ENCODE measurements at regions not wholly inside any gene's neighbourhood (a gene's known extent, or its start where the extent isn't known, plus 50 kb on each side); places are given as distances from the start of the nearest gene placed in this dataset.

DNA sequence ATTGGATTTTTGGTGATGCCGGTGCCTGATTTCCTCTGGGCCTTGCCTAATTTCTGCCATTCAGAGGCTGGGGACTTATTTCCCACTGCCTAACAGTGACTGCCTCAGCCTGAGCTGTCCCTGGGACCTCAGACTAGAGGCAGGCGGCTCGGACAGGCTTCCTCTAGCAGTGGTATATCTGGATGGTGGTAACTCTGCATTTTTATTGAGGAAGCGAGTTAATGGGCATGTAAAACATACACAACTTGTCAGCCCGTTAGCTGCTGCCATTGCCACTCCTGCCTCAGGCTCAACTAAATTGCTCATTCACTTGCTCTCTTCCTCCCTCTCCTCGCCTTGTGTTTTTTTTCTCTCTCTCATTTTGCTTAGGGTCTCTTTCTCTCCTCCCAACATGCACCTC, 561.6 kb downstream of the BUD13 start (continued):
- TF ChIP-seq, protein P1, sequence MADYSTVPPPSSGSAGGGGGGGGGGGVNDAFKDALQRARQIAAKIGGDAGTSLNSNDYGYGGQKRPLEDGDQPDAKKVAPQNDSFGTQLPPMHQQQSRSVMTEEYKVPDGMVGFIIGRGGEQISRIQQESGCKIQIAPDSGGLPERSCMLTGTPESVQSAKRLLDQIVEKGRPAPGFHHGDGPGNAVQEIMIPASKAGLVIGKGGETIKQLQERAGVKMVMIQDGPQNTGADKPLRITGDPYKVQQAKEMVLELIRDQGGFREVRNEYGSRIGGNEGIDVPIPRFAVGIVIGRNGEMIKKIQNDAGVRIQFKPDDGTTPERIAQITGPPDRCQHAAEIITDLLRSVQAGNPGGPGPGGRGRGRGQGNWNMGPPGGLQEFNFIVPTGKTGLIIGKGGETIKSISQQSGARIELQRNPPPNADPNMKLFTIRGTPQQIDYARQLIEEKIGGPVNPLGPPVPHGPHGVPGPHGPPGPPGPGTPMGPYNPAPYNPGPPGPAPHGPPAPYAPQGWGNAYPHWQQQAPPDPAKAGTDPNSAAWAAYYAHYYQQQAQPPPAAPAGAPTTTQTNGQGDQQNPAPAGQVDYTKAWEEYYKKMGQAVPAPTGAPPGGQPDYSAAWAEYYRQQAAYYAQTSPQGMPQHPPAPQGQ (CRISPR knock-in tag; IDR thresholded peaks at IDR 0.05; ENCODE audit: borderline replicate concordance) = no peak
- no peak for TF ChIP-seq SP5 (CRISPR knock-in tag; IDR thresholded peaks at IDR 0.05; ENCODE audit: borderline replicate concordance, low read depth)

DNA sequence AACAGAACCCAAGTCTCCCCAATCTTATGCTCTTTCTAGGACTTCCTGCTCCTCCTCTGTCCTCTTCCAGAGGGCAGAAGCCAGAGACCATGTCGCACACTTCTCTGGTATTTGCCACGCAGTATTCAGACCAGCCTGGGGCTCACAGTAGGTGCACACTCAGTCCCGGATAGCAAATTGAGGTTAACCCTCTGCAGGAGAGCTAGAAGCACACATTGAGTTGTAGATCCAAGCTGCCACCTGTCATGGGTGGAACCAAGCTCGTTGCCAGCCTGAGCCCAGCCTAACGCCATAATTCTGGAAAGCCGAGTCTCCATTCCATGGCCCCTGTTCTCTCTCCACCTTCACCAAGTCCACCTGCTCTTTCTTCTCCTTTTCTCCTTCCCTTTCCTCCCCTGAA, 562.1 kb downstream of the BUD13 start:
- no TSS peak for BruUV-seq (replicated peaks)
- Histone ChIP-seq H3K79me2 (ENCODE audit: insufficient read depth, low read length) (no peaks in the 10 kb centered on the region), H2AFZ (ENCODE audit: low read length) (no peak overlapping the region), H3K4me1 (ENCODE audit: insufficient read depth, low read length) (no peaks in the 10 kb centered on the region), H3K27me3 (ENCODE audit: control insufficient read depth in 1 of 2, insufficient read depth in 2 of 2, low read length in 2 of 2) (peaks cover 0 to 2% of the 10 kb centered on the region in 2 experiments; a peak in 1 of 5 replicates), H3K36me3 (replicated peaks in 1 of 2; ENCODE audit: control insufficient read depth in 1 of 2, insufficient read depth in 2 of 2, low read length in 2 of 2) (no peaks in the 10 kb centered on the region), H3K9ac (ENCODE audit: insufficient read depth, low read depth, low read length) (no peak overlapping the region), H3K4me2 (ENCODE audit: low read depth, low read length) (no peak overlapping the region), H3K27ac (ENCODE audit: extremely low read length, insufficient read depth, low read length) (no peak overlapping the region), H4K20me1 (ENCODE audit: insufficient read depth, low read length) (no peaks in the 10 kb centered on the region), H3K4me3 (replicated peaks in 1 of 3; ENCODE audit: insufficient read depth in 1 of 3, low read depth in 2 of 3, low read length in 3 of 3) (no peak overlapping the region), H3K9me3 (ENCODE audit: low read length) (no peaks in the 10 kb centered on the region)
- in situ Hi-C loops (cut with HindIII; ENCODE audit: extremely low pct_ligation_motif_present, low pct_unique_long_range_greater_than_20kb) (loop anchor here (10.0 kb wide), 1 partner anchor 284 kb away; no protein-coding TSS in a partner anchor), intact Hi-C loops (cut with micrococcal nuclease; ENCODE audit: unreplicated experiment) (no loop called here)
- 63% methylated on average over 6 of the region's 6 CpGs for WGBS (ENCODE audit: low lambda C conversion rate)
- FAIRE-seq = no peak
- ChIA-PET CTCF (ENCODE audit: low intra/inter-chr PET ratio, low total read pairs) (no interaction called here), POLR2A (no interaction called here)
- no peak for ATAC-seq
- DNase-seq (ENCODE audit: low spot score) = no peak
- no peak for TF ChIP-seq ZKSCAN5 (CRISPR knock-in tag; IDR thresholded peaks at IDR 0.05)
- TF ChIP-seq ZNF431 (CRISPR knock-in tag; IDR thresholded peaks at IDR 0.05; ENCODE audit: borderline replicate concordance, low read depth) = no peak
- TF ChIP-seq, protein P2, sequence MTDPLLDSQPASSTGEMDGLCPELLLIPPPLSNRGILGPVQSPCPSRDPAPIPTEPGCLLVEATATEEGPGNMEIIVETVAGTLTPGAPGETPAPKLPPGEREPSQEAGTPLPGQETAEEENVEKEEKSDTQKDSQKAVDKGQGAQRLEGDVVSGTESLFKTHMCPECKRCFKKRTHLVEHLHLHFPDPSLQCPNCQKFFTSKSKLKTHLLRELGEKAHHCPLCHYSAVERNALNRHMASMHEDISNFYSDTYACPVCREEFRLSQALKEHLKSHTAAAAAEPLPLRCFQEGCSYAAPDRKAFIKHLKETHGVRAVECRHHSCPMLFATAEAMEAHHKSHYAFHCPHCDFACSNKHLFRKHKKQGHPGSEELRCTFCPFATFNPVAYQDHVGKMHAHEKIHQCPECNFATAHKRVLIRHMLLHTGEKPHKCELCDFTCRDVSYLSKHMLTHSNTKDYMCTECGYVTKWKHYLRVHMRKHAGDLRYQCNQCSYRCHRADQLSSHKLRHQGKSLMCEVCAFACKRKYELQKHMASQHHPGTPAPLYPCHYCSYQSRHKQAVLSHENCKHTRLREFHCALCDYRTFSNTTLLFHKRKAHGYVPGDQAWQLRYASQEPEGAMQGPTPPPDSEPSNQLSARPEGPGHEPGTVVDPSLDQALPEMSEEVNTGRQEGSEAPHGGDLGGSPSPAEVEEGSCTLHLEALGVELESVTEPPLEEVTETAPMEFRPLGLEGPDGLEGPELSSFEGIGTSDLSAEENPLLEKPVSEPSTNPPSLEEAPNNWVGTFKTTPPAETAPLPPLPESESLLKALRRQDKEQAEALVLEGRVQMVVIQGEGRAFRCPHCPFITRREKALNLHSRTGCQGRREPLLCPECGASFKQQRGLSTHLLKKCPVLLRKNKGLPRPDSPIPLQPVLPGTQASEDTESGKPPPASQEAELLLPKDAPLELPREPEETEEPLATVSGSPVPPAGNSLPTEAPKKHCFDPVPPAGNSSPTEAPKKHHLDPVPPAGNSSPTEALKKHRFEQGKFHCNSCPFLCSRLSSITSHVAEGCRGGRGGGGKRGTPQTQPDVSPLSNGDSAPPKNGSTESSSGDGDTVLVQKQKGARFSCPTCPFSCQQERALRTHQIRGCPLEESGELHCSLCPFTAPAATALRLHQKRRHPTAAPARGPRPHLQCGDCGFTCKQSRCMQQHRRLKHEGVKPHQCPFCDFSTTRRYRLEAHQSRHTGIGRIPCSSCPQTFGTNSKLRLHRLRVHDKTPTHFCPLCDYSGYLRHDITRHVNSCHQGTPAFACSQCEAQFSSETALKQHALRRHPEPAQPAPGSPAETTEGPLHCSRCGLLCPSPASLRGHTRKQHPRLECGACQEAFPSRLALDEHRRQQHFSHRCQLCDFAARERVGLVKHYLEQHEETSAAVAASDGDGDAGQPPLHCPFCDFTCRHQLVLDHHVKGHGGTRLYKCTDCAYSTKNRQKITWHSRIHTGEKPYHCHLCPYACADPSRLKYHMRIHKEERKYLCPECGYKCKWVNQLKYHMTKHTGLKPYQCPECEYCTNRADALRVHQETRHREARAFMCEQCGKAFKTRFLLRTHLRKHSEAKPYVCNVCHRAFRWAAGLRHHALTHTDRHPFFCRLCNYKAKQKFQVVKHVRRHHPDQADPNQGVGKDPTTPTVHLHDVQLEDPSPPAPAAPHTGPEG (CRISPR knock-in tag; IDR thresholded peaks at IDR 0.05) = no peak
- no peak for TF ChIP-seq TBX2 (CRISPR knock-in tag; IDR thresholded peaks at IDR 0.05; ENCODE audit: borderline replicate concordance)
- no peak for TF ChIP-seq U2AF1 (optimal IDR thresholded peaks at IDR 0.05; ENCODE audit: low read depth, low read length)
- TF ChIP-seq ZNF263 (CRISPR knock-in tag; IDR thresholded peaks at IDR 0.05) = no peak
- TF ChIP-seq, protein P3, sequence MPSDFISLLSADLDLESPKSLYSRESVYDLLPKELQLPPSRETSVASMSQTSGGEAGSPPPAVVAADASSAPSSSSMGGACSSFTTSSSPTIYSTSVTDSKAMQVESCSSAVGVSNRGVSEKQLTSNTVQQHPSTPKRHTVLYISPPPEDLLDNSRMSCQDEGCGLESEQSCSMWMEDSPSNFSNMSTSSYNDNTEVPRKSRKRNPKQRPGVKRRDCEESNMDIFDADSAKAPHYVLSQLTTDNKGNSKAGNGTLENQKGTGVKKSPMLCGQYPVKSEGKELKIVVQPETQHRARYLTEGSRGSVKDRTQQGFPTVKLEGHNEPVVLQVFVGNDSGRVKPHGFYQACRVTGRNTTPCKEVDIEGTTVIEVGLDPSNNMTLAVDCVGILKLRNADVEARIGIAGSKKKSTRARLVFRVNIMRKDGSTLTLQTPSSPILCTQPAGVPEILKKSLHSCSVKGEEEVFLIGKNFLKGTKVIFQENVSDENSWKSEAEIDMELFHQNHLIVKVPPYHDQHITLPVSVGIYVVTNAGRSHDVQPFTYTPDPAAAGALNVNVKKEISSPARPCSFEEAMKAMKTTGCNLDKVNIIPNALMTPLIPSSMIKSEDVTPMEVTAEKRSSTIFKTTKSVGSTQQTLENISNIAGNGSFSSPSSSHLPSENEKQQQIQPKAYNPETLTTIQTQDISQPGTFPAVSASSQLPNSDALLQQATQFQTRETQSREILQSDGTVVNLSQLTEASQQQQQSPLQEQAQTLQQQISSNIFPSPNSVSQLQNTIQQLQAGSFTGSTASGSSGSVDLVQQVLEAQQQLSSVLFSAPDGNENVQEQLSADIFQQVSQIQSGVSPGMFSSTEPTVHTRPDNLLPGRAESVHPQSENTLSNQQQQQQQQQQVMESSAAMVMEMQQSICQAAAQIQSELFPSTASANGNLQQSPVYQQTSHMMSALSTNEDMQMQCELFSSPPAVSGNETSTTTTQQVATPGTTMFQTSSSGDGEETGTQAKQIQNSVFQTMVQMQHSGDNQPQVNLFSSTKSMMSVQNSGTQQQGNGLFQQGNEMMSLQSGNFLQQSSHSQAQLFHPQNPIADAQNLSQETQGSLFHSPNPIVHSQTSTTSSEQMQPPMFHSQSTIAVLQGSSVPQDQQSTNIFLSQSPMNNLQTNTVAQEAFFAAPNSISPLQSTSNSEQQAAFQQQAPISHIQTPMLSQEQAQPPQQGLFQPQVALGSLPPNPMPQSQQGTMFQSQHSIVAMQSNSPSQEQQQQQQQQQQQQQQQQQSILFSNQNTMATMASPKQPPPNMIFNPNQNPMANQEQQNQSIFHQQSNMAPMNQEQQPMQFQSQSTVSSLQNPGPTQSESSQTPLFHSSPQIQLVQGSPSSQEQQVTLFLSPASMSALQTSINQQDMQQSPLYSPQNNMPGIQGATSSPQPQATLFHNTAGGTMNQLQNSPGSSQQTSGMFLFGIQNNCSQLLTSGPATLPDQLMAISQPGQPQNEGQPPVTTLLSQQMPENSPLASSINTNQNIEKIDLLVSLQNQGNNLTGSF (CRISPR knock-in tag; IDR thresholded peaks at IDR 0.05) = no peak
- no peak for TF ChIP-seq ZNF383 (CRISPR knock-in tag; IDR thresholded peaks at IDR 0.05; ENCODE audit: borderline replicate concordance)
- TF ChIP-seq NCOA2 (CRISPR knock-in tag; IDR thresholded peaks at IDR 0.05) = no peak

Measured in HepG2 (cell line).